Parathyroid adenoma (tissue), 2 donors: ENCODE measurements at regions not wholly inside any gene's neighbourhood (a gene's known extent, or its start where the extent isn't known, plus 50 kb on each side); places are given as distances from the start of the nearest gene placed in this dataset.

Experiments
- H2AFZ ChIP-seq: fragments of 300-600 bp; sonication (generic); one replicate; pipeline ENCODE4 v1.7.0; 2017; ENCODE audit warnings: antibody characterized with exemption, mild to moderate bottlenecking
- H3K27ac ChIP-seq: fragments of 300-600 bp; sonication (generic); one replicate; pipeline ENCODE4 v1.7.0; 2017
- H3K27me3 ChIP-seq: fragments of 300-600 bp; sonication (generic); one replicate; pipeline ENCODE4 v1.7.0; 2017; ENCODE audit warnings: low read length; ENCODE audit not compliant: control insufficient read depth, insufficient read depth
- H3K36me3 ChIP-seq: fragments of 300-600 bp; sonication (generic); one replicate; pipeline ENCODE4 v1.7.0; 2017; ENCODE audit warnings: low read length; ENCODE audit not compliant: control insufficient read depth, insufficient read depth
- H3K4me1 ChIP-seq: fragments of 300-600 bp; sonication (generic); one replicate; pipeline ENCODE4 v1.7.0; 2017; ENCODE audit warnings: control low read depth
- H3K4me2 ChIP-seq: fragments of 300-600 bp; sonication (generic); one replicate; pipeline ENCODE4 v1.7.0; 2017; ENCODE audit warnings: low read length
- H3K4me3 ChIP-seq: fragments of 300-600 bp; sonication (generic); one replicate; pipeline ENCODE4 v1.7.0; 2017; ENCODE audit warnings: low read depth, low read length
- H3K79me2 ChIP-seq: fragments of 300-600 bp; sonication (generic); one replicate; pipeline ENCODE4 v1.7.0; 2017; ENCODE audit warnings: control low read depth
- H3K9ac ChIP-seq: fragments of 300-600 bp; sonication (generic); one replicate; pipeline ENCODE4 v1.7.0; 2017; ENCODE audit warnings: mild to moderate bottlenecking
- H3K9me3 ChIP-seq: fragments of 300-600 bp; sonication (generic); one replicate; pipeline ENCODE4 v1.7.0; 2017; ENCODE audit warnings: low read length; ENCODE audit not compliant: control insufficient read depth
- TF ChIP-seq, protein P1 (sequence below): fragments of 300-600 bp; sonication (generic); IDR thresholded peaks from one replicate; pipeline ENCODE4 v1.7.0; 2017; ENCODE audit warnings: antibody characterized with exemption, mild to moderate bottlenecking
- donor health status: primary hyperparathyroidism.

GRCh38 chr13:22447132-22447886 lies 733.5 kb upstream of the SGCG start:
- Histone ChIP-seq H3K79me2 (no peaks in the 10 kb centered on the region), H3K4me3 (no peak overlapping the region), H3K9me3 (no peaks in the 10 kb centered on the region), H3K27me3 (no peaks in the 10 kb centered on the region), H3K36me3 (no peaks in the 10 kb centered on the region), H3K4me2 (no peak overlapping the region), H3K4me1 (no peaks in the 10 kb centered on the region), H2AFZ (no peak overlapping the region), H3K9ac (no peak overlapping the region), H3K27ac (no peak overlapping the region)
- TF ChIP-seq, protein P1, sequence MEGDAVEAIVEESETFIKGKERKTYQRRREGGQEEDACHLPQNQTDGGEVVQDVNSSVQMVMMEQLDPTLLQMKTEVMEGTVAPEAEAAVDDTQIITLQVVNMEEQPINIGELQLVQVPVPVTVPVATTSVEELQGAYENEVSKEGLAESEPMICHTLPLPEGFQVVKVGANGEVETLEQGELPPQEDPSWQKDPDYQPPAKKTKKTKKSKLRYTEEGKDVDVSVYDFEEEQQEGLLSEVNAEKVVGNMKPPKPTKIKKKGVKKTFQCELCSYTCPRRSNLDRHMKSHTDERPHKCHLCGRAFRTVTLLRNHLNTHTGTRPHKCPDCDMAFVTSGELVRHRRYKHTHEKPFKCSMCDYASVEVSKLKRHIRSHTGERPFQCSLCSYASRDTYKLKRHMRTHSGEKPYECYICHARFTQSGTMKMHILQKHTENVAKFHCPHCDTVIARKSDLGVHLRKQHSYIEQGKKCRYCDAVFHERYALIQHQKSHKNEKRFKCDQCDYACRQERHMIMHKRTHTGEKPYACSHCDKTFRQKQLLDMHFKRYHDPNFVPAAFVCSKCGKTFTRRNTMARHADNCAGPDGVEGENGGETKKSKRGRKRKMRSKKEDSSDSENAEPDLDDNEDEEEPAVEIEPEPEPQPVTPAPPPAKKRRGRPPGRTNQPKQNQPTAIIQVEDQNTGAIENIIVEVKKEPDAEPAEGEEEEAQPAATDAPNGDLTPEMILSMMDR: no peak

DNA sequence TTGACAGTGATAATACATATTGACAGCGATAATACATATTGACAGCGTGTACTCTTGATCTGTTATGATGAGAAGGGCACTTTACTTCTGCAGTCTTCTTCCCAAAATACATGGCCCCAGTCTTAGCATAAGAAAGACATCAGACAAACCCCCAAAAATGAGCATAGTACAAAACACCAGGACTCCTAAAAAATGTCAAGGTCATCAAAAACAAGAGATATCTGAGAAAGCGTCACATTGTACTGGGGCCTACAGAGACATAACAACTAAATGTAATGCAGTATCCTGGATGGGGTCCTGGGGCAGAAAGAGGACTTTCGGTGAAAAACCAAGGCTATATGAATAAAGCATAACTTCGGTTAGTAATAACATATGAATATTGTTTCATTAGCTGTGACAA lies 731.5 kb upstream of the SGCG start:
- TF ChIP-seq, protein P1: no peak
- H3K4me1 ChIP-seq: no peaks in the 10 kb centered on the region
- H2AFZ ChIP-seq: no peak overlapping the region
- H3K79me2 ChIP-seq: no peaks in the 10 kb centered on the region
- no peaks in the 10 kb centered on the region for H3K9me3 ChIP-seq
- no peaks in the 10 kb centered on the region for H3K36me3 ChIP-seq
- no peak overlapping the region for H3K9ac ChIP-seq
- H3K4me3 ChIP-seq: no peak overlapping the region
- no peak overlapping the region for H3K4me2 ChIP-seq
- H3K27ac ChIP-seq: no peak overlapping the region
- no peaks in the 10 kb centered on the region for H3K27me3 ChIP-seq

DNA sequence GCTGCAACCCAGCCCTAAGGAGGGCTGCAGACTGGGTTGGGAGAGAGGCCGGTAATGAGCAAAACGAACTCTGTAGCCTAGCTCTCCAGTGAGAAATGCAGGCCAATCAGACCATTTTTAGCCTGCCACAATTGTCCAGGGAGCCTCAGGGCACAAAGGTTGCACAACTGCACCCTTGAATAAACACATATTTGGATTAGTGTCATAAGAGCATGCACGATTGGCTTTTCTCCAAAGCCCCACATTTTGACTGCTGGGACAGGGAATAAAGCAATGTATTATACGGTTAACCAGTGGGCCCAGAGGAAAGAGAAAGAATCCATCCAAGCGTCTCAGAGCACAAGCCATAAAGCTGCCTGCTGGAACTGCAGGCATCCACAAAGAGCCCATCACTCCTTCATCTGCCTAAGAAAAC lies 729.4 kb upstream of the SGCG start:
- H3K27ac ChIP-seq: no peak overlapping the region
- H3K4me2 ChIP-seq: no peak overlapping the region

DNA sequence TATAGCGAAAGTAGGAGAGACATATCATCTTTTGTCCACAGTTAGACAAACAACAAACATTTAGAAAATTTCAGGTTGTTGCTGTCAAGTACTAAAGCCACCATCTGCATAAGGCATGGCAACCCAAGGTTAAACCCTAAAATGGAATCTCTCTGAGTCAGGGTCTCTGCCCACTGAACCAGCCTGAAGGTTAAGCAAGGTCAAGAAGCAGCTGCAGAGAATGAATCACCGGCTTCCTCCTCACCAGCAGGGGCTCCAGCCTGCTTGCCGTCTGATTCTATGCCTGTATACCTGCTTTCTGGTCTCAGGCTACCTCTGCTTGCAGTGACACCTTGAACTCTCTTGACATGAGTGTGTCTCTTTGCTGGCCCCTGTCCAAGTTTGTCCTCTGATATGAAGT lies 726.2 kb upstream of the SGCG start:
- Histone ChIP-seq H3K36me3 (no peaks in the 10 kb centered on the region), H3K4me1 (no peaks in the 10 kb centered on the region), H3K4me2 (no peak overlapping the region), H3K4me3 (no peak overlapping the region), H2AFZ (no peak overlapping the region), H3K27ac (no peak overlapping the region), H3K9ac (no peak overlapping the region), H3K9me3 (no peaks in the 10 kb centered on the region), H3K79me2 (no peaks in the 10 kb centered on the region), H3K27me3 (no peaks in the 10 kb centered on the region)
- TF ChIP-seq, protein P1: no peak

More for the DNA sequence above, 729.4 kb upstream of the SGCG start:
- Histone ChIP-seq H3K9me3 (no peaks in the 10 kb centered on the region), H3K36me3 (no peaks in the 10 kb centered on the region), H3K27me3 (no peaks in the 10 kb centered on the region), H2AFZ (no peak overlapping the region), H3K9ac (no peak overlapping the region), H3K4me1 (no peaks in the 10 kb centered on the region), H3K4me3 (no peak overlapping the region), H3K79me2 (no peaks in the 10 kb centered on the region)
- TF ChIP-seq, protein P1: no peak

GRCh38 chr13:22455036-22455435 lies 725.7 kb upstream of the SGCG start:
- Histone ChIP-seq H3K9ac (no peak overlapping the region), H3K79me2 (no peaks in the 10 kb centered on the region), H2AFZ (no peak overlapping the region), H3K27me3 (no peaks in the 10 kb centered on the region), H3K9me3 (no peaks in the 10 kb centered on the region), H3K36me3 (no peaks in the 10 kb centered on the region), H3K27ac (no peak overlapping the region), H3K4me1 (no peaks in the 10 kb centered on the region), H3K4me3 (no peak overlapping the region), H3K4me2 (no peak overlapping the region)
- TF ChIP-seq, protein P1: no peak
